Activated CD4-positive, alpha-beta T cell treated with anti-CD3 and anti-CD28 coated beads, Interleukin-2, amount 50 U/mL, for 24 hours (primary cell): ENCODE measurements at regions not wholly inside any gene's neighbourhood (a gene's known extent, or its start where the extent isn't known, plus 50 kb on each side); places are given as distances from the start of the nearest gene placed in this dataset.
"Not testable (repeated sequence)": the region's sequence is repeated elsewhere in the genome, so short reads cannot be mapped to it uniquely, and the experiment has no call there.

Experiments used
- DNase-seq, 2 donors: peaks; one replicate each; pipeline ENCODE4 v3.0.0-alpha.2; 2020; ENCODE audit warnings: low read depth in 1 of 2, low spot score in 1 of 2

DNA sequence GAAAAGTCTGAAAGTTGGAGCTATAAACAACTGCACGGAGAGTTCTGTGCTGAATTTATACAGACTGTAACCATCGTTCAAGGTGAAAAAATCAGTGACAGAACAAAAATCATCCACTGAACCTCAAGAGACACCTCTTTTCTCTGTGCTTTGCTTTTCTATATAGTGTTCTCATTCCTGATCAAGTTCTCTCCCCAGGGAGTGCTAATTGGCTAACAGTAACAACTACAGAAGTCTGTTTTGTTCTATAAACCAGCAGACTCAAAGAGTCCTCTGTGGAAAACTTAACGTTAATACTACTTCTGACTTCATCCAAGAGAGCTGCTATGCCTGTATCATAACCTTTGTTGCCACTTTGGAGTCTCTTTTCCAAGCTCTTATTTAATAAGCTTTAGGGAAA lies 1388.3 kb upstream of the C9orf72 start:
- no peak for DNase-seq

DNA sequence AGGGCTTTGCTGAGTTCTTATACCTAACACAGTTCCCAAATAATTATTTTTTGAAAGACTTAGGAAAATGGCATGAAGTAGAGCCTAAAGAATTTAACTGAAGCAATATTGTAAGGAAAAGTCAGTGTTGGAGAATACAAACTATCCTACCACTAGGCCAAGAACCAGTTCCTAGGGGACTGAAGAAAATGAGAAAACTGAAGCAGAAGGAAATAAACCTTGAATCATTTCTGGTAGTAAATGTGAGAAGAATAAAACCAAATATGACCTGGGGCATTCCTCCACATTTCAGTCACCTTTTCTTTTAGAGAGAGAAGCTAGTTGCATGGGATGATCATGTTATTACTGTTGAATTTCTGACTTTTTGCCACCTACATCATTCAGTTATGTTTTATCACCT lies 1393.9 kb upstream of the C9orf72 start:
- DNase-seq: no peak

DNA sequence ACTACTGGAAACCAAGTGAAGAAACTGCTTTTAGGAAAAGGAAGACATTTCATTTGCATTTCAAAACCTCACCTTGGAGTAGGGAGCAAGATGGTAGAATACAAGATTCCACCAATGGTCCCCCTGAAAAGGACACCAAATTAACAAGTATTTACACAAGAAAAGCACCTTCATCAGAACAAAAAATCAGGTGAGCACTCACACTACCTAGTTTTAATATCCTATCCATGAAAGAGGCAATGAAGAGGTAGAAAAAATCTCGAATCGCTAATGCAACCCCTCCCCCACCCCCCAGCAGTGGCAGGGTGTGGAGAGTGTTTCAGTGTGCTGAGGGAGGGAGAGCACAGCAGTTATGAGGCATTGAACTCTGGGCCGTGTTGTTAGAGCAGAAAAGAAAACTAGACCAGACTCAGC lies 1397.0 kb upstream of the C9orf72 start:
- DNase-seq: no peak

DNA sequence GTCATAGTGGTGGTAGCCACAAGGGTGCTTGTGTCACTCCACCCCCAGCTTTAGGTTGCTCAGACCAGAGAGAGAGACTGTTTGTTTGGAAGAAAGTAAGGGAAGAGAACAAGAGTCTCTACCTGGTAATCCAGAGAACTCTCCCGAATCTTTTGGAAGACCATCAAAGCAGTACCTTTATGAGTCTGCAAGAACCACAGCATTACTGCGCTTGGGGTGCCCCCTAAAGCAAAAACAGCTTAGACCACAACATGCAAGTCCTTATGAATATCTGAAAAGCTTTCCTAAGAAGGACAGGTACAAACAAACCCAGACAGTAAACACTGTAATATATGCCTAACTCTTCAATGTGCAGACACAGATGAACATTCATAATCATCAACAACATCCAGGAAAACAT lies 1398.6 kb upstream of the C9orf72 start:
- DNase-seq: no peak

DNA sequence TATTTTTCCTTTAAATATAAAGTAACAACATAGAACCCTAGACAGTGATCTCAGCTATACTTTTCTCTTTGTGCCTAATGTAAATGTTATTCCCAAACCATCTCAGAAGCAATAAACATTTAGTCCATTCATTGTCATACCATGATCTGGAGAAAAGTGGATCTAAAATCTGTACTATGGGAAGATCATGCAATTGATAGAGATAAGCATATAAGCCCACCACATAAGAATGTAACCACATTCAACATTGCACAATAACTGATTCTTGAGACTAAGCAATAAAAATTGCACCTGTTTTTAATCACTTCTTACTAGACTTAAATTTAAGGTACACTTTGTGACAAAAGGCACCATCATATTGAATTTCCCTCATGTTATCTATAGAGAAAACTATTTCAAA lies 1403.0 kb upstream of the C9orf72 start:
- no peak for DNase-seq

DNA sequence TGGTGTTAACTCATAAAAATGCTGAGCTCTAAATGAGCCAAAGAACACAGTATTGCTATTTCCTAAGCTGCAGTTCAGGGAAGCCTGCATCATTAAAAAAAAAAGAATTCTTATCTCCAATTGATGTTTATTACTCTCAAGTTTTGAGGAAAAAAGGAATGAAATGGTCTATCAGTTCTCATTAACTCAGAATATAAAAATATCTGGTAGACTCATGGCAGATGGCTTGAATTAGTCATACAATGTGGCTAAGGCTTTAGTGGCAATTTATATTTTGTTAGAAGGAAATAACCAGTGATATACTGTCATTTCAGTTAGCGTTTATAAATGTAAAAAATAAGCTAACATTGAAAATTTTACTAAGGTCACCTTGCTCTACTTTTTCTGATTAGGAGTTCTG lies 1403.4 kb upstream of the C9orf72 start:
- no peak for DNase-seq

DNA sequence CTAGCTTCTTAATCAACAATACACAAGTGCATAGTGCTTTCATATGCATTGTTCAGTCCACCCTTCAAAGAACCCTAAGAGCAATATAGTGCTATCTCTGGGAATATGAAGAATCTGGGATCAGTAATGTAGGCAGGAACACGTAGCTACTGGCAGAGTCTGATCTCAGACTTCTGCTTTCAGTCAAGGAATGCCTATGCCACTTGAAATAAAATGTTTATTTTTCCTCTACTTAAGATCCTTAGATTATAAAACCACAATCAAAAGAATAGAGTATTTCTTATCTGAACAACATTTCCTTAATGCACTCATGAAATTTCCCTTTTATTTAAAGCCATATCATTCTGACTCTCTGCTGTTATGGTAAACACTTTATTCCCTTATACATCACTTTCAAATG lies 1407.8 kb upstream of the C9orf72 start:
- DNase-seq: no peak

DNA sequence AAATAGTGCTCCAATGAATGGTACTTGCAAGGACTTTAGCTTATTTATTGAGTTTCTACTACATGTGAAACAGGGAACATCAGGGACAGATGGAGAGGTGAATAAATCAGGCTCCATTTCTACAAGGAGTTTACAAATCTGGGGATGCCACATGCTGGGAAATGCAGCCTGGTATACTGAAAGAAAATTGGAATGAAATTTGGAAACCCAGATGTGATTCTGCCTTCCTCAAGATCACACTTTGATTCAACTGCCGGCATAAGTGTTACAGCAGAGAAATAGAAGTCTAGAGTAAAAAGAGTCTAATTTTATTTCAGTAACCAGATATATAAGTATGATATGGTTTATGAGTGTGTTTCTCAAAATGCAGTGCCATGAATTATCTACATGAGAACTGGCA lies 1408.4 kb upstream of the C9orf72 start:
- no peak for DNase-seq

DNA sequence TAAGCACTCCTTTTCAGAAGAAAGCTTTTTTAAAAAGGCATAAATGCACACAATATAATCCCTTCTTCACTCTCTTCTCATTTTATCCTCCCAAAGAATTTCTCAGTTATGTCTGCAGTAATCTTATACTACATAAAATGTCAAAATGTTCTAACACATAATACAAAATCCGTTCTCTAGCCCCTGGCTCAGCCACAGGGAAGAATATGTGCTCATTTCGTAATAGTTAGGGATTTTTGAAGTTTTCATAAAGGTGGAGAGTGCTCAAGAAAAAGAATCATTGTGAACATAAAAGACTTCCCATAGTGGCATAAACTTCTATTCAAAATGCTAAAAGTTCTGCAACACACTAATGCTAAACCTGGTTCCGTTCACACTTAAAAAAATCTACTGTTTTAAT lies 1410.7 kb upstream of the C9orf72 start:
- DNase-seq: no peak

DNA sequence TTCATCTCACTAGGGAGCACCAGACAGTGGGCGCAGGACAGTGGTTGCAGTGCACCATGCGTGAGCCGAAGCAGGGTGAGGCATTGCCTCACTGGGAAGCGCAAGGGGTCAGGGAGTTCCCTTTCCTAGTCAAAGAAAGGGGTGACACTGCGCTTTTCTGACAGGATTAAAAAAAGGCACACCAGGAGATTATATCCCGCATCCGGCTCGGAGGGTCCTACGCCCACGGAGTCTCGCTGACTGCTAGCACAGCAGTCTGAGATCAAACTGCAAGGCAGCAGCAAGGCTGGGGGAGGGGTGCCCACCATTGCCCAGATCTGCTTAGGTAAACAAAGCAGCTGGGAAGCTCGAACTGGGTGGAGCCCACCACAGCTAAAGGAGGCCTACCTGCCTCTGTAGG lies 1416.7 kb upstream of the C9orf72 start:
- not testable (repeated sequence) for DNase-seq

DNA sequence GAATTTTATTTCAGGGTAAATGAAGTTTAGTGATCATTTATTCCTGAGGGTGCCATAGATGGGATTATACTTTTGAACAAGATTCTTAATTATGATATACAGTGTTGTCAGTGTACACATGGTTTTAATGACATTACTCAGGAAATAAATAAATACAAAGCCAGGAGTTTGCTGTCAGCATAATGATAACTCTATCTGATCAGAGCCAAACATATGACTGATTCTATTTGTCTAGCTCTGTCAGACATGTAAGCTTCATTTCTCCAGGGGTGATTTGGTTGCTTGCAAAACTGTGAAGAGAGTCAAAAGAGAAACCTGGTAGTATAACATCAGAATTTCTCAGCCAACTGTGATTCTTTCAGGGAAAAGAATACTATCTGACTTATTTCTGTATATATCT lies 1425.8 kb upstream of the C9orf72 start:
- DNase-seq: no peak

DNA sequence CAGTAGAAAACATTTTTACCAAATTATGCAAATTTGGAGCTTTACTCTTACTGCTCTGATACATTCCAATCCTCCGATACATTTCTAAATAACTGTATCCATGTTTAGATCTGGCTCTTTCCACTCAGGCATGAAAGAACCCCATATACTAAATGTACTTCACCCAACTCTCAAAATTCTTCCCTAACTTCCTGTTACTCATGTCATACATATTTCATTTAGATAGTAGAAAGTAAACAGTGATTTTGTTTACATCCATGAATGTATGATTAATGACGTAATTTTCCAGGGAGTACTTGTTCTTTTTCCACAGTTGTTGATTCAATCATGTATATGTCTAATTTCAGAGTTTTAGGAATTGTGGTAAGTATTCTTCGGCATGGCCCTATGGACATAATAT lies 1426.5 kb upstream of the C9orf72 start:
- no peak for DNase-seq

DNA sequence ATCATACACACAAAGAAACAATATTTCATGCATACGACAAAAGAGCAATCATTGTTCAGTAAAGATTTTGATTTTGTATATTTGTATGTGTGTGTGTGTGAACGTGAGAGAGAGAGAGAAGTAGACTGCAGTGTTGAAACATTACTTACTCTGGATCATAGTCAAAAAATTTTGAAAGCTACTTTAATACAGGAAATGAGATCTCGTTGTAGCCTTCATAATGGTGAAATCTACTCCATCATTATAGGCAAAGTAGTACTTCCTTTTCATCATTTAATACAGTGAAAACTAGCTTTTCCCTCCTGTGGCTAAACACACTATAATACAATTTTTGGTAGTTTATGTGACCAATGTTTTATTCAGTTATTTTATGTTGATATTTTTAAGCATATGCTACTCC lies 1427.7 kb upstream of the C9orf72 start:
- no peak for DNase-seq

DNA sequence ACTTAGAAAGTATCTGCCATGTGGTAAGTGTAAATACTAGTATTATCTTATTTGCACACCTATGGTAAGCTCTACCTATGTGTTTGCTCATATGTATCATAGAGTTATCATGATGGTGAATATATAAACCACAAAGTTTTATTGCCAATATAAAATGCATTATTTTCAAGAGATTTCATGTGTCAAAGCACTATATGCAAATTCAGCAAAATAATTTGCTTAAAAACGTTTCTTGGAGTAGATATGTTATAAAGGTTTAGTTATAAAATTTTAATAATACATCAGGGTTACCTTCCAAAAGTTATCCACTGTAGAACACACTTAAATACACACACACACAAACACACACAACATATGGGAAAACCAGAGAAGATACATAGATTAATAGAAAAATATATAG lies 1431.7 kb upstream of the C9orf72 start:
- no peak for DNase-seq

DNA sequence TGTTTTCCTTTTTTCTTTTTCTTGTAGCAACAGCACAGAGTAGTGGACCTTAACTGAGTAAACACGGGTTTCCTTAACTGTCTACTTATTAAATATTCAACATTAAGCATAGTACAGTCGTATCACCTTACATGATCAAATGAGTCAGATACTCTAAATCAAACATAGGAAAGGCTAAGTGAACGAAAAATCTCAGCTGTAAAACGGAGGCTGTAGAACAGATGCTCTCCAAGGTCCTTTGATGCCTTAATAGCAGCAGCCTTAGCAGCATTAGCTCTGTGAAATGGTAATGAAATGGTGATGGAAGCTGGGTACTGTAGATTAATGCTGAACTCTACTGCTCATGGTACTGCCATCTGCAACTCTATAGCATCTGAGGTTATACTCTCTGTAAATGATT lies 1433.3 kb upstream of the C9orf72 start:
- DNase-seq: no peak

DNA sequence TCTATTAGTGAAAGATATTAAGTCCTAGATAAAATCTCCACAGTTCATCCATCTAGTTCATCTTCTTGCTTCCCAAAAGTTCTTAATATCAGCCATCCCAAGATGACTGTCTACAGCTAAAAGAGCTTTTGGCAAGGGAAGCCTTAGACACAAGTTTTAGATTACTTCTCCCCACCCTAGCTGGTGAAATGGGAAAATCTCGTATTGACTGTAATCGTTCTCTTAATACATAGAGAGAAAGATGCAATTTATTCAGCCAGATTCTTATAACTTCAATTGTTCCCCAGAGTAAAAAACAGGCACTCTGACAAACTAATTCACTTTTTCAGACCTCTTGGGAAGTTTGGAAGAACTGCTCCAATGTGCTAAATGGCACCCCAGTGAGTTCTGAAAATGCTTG lies 1439.6 kb upstream of the C9orf72 start:
- no peak for DNase-seq

DNA sequence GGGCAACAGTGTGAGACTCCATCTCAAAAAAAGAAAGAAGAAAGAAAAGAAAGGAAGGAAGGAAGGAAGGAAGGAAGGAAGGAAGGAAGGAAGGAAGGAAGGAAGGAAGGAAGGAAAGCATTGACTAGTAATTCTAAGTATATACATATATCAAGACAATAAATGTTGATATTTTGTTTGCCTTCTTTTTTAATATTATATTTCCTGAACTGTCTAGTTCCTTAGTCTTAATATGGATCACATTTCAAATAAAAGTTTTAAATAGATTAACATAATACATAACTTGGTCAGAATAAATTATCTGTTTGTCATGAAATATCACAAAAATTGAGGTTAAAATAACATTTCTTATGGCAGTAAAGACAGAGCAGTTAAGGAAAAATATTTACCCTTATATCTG lies 1448.4 kb upstream of the C9orf72 start:
- no peak for DNase-seq

DNA sequence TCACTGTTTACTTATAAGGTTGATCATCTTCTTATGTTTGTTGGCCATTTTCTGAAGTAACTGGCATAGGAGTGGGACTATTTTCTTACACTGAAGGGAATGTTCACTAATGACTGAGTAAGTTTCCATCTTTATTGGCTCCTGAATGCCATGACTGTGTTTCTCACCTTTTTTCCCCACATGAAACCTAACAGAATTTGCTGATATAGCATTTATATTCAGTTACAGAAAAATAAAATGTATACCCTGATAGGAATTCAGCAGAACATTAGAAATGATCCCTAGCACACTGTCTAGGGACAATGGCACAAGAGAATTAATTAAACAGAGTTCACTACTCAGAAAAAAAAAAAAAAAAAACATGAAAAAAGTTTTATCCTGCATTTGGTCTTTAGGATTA lies 1465.1 kb upstream of the C9orf72 start:
- DNase-seq: no peak

DNA sequence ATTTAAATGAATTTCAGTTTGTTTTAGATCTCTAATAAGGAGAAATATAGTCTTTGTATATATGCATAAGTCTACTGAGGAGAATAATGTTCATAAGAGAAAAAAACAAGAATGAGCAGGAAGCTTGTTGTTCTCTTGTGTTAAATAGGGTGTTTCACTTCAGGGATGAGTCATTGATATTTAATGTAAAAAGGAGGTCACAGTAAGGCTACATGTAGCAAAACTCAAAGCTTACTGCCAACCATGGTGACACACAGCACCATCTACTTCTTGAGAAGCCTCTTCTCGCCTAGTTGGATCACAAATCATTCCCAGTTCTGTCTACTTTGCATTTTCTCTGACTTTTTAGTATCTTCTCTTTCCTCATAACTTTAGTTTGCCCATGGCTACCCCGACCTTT lies 1466.0 kb upstream of the C9orf72 start:
- DNase-seq: no peak

DNA sequence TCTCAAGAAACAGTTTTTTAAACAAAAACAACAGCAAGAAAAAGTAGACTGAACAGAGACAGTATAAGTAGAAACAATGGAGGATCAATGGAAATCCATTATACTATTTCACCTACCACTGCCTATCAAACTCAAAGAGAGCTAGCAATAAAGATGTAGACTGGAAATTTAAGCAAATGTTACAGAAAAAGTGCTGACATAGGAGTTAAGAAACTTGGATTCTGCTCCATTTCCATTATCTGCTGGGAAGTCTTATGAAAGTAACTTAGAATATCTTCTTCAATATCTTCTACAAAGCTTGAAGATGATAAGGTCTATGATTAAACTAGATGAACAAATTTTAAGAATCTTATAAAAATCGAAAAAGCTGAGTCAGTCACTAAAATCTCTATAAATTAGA lies 1469.8 kb upstream of the C9orf72 start:
- DNase-seq: no peak

DNA sequence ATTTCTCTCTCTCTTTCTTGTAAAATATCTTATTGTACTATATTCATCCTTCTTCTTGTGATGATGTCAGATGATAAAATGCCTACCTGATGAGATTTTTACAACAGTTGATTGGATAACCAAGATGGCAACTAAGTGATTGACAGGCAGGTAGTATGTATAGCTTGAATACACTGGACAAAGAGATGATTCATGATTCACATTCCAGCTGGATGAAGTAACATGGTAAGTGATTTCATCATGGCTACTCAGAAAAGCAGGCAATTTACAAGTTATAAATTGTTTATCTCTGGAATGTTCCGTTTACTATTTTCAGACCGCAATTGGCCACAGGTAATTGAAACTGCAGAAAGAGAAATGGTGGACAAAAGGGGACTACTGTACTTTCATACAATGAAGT lies 1471.7 kb upstream of the C9orf72 start:
- no peak for DNase-seq

DNA sequence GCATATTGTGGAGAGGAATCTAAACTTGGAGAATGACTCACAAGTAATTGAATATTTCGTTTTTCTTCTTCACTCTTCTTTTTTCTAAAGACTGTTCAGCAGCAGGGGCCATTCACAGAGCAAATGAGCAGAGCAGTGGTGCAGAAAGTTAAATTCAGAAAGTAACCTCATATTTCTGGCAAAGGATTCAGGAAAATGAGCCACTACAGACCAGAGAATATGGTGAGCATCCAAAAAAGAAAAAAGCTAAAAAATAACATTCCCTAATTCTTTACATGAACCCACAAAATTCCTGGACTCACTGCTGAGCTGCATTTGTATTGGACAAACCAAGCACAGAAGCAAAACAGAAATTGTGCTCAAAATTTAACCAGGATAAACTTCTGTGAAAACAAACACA lies 1486.8 kb upstream of the C9orf72 start:
- DNase-seq: no peak

DNA sequence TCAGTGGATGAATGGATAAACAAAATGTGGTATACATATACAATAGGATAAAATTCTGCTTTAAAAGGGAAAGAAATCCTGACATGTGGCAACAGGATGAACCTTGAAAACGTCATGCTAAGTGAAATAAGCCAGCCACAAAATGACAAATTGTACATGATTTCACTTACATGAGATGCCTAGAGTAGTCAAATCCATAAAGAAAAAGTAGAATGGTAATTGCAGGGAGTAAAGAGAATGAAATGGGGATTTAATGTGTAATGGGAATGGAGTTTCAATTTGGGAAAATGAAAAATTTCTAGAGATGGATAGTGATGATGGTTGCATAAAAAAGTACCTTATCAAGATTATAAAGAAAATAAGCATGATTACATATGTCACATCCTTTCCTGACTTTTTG lies 1489.2 kb upstream of the C9orf72 start:
- no peak for DNase-seq

DNA sequence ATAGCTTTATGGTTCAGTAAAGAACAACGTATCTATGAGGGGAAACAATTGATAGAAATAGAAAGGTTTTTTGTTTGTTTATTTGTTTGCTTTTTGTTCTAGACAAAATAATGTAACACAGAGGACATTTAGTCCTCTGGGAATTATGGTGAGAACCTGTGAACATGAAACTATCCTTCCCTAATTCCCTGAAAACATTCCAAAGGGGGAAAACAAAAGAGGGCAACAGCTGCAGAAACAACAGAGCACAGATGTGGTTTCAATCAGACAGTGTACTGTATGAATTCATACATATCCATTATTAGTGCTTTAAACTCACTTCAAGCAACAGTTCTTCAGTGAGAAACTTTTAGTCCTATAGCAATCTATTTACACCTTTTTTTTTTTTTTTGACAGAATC lies 1489.8 kb upstream of the C9orf72 start:
- DNase-seq: no peak
